ENCODE measurements at regions not wholly inside any gene's neighbourhood (a gene's known extent, or its start where the extent isn't known, plus 50 kb on each side); places are given as distances from the start of the nearest gene placed in this dataset.

DNA sequence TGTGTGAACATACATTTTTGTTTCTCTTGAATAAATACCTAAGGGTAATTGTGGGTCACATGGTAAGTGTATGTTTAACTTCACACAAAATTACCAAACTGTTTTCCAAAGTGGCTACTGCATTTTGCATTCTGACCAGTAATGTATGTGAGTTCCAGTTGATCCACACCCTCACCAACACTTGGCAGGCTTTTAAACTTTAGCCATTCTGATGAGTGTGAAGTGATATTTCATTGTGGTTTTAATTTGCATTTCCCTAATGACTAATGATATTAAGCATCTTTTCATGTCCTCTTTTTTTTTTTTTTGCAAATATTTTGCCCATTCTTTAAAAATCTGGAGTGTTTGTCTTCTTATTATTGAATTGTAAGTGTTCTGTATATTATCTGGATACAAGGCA lies 53.5 kb upstream of the MAST4 start:
- DNase-seq (ENCODE audit: insufficient read length, low spot score) (no peak), FAIRE-seq (no peak)
- TF ChIP-seq, protein P1, sequence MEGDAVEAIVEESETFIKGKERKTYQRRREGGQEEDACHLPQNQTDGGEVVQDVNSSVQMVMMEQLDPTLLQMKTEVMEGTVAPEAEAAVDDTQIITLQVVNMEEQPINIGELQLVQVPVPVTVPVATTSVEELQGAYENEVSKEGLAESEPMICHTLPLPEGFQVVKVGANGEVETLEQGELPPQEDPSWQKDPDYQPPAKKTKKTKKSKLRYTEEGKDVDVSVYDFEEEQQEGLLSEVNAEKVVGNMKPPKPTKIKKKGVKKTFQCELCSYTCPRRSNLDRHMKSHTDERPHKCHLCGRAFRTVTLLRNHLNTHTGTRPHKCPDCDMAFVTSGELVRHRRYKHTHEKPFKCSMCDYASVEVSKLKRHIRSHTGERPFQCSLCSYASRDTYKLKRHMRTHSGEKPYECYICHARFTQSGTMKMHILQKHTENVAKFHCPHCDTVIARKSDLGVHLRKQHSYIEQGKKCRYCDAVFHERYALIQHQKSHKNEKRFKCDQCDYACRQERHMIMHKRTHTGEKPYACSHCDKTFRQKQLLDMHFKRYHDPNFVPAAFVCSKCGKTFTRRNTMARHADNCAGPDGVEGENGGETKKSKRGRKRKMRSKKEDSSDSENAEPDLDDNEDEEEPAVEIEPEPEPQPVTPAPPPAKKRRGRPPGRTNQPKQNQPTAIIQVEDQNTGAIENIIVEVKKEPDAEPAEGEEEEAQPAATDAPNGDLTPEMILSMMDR (IDR thresholded peaks at IDR 0.05; ENCODE audit: insufficient read depth, missing control alignments): no peak

Measured in D721Med (cell line).